ENCODE measurements at regions not wholly inside any gene's neighbourhood (a gene's known extent, or its start where the extent isn't known, plus 50 kb on each side); places are given as distances from the start of the nearest gene placed in this dataset.

DNA sequence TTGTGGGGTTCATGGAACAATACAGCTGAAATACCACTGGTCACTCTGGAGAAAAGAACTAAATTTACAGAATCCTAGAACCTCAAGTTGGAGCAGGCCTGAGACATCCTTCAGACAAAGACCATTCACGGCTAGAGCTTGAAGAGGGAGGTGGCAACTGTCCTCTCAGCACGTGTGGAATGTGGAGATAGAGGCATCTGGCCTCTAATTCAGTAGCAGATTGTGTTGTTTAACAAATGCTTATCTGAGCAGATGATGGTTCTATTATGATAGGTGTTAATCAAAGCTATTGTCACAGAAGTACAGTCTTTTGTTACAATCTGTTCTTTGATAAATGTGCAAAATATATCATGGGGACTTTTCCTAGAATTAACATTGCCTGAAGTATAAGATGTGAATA lies 121.7 kb upstream of the KCNIP4 start:
- TF ChIP-seq POLR2AphosphoS5 (IDR thresholded peaks at IDR 0.05; ENCODE audit: low read length), result no peak
- TF ChIP-seq, protein P1, sequence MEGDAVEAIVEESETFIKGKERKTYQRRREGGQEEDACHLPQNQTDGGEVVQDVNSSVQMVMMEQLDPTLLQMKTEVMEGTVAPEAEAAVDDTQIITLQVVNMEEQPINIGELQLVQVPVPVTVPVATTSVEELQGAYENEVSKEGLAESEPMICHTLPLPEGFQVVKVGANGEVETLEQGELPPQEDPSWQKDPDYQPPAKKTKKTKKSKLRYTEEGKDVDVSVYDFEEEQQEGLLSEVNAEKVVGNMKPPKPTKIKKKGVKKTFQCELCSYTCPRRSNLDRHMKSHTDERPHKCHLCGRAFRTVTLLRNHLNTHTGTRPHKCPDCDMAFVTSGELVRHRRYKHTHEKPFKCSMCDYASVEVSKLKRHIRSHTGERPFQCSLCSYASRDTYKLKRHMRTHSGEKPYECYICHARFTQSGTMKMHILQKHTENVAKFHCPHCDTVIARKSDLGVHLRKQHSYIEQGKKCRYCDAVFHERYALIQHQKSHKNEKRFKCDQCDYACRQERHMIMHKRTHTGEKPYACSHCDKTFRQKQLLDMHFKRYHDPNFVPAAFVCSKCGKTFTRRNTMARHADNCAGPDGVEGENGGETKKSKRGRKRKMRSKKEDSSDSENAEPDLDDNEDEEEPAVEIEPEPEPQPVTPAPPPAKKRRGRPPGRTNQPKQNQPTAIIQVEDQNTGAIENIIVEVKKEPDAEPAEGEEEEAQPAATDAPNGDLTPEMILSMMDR (IDR thresholded peaks at IDR 0.05 in 2 of 3, conservative IDR thresholded peaks at IDR 0.05 in 1 of 3; ENCODE audit: control insufficient read depth in 2 of 3, extremely low read depth in 1 of 3, insufficient read depth in 1 of 3, low read depth in 3 of 3, low read length in 3 of 3), result no peak
- TF ChIP-seq BACH1 (IDR thresholded peaks at IDR 0.05; ENCODE audit: borderline replicate concordance), result no peak
- TF ChIP-seq HDAC2 (IDR thresholded peaks at IDR 0.05), result no peak
- TF ChIP-seq ETV6 (conservative IDR thresholded peaks at IDR 0.05 in 1 of 2, IDR thresholded peaks at IDR 0.05 in 1 of 2; ENCODE audit: borderline replicate concordance in 1 of 2, low read depth in 1 of 2), result no peak
- no peak for TF ChIP-seq TCF12 (IDR thresholded peaks at IDR 0.05; ENCODE audit: low read depth, low read length)
- TF ChIP-seq PAX8 (IDR thresholded peaks at IDR 0.05), result no peak
- no peak for TF ChIP-seq RAD21 (IDR thresholded peaks at IDR 0.05; ENCODE audit: insufficient read depth, low read depth, low read length)
- TF ChIP-seq, protein P2, sequence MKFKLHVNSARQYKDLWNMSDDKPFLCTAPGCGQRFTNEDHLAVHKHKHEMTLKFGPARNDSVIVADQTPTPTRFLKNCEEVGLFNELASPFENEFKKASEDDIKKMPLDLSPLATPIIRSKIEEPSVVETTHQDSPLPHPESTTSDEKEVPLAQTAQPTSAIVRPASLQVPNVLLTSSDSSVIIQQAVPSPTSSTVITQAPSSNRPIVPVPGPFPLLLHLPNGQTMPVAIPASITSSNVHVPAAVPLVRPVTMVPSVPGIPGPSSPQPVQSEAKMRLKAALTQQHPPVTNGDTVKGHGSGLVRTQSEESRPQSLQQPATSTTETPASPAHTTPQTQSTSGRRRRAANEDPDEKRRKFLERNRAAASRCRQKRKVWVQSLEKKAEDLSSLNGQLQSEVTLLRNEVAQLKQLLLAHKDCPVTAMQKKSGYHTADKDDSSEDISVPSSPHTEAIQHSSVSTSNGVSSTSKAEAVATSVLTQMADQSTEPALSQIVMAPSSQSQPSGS (IDR thresholded peaks at IDR 0.05; ENCODE audit: low read length), result no peak
- TF ChIP-seq ZNF274 (IDR thresholded peaks at IDR 0.05; ENCODE audit: insufficient read depth, insufficient read length), result no peak
